Keratinocyte (primary cell): ENCODE measurements at regions not wholly inside any gene's neighbourhood (a gene's known extent, or its start where the extent isn't known, plus 50 kb on each side); places are given as distances from the start of the nearest gene placed in this dataset.
"Not testable (repeated sequence)": the region's sequence is repeated elsewhere in the genome, so short reads cannot be mapped to it uniquely, and the experiment has no call there.

ENCODE experiments used
- EZH2 ChIP-seq: IDR thresholded peaks from one replicate; pipeline ENCODE4 v1.6.1; 2012; ENCODE audit warnings: inconsistent platforms, mild to moderate bottlenecking, low read length, moderate library complexity
- TF ChIP-seq, protein P1 (sequence below), 3 experiments: IDR thresholded peaks in 1 of 3; conservative IDR thresholded peaks in 1 of 3; optimal IDR thresholded peaks in 1 of 3; 2 replicates in 2 of 3; 3 replicates in 1 of 3; pipeline versions ENCODE3 to v1.5.1; 2011; ENCODE audit warnings: low read length in 3 of 3, mild to moderate bottlenecking in 3 of 3, moderate library complexity in 2 of 3, control low read depth in 1 of 3, inconsistent platforms in 1 of 3; ENCODE audit not compliant: insufficient read depth in 2 of 3; ENCODE audit errors: extremely low read depth in 1 of 3

DNA sequence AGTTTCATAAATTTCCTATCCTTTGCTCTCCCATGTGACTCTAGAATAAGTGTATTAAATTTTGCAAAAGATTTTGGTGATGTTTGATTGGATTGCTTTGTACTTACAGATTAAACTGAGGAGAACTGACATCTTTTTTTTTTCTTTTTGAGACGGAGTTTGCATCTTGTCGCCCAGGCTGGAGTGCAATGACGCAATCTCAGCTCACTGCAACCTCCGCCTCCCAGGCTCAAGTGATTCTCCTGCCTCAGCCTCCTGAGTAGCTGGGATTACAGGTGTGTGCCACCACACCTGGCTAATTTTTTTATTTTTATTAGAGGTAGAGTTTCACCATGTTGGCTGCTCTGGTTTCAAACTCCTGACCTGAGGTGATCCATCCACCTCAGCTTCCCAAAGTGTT lies 121.4 kb upstream of the LARP1 start:
- not testable (repeated sequence) for TF ChIP-seq EZH2
- TF ChIP-seq, protein P1, sequence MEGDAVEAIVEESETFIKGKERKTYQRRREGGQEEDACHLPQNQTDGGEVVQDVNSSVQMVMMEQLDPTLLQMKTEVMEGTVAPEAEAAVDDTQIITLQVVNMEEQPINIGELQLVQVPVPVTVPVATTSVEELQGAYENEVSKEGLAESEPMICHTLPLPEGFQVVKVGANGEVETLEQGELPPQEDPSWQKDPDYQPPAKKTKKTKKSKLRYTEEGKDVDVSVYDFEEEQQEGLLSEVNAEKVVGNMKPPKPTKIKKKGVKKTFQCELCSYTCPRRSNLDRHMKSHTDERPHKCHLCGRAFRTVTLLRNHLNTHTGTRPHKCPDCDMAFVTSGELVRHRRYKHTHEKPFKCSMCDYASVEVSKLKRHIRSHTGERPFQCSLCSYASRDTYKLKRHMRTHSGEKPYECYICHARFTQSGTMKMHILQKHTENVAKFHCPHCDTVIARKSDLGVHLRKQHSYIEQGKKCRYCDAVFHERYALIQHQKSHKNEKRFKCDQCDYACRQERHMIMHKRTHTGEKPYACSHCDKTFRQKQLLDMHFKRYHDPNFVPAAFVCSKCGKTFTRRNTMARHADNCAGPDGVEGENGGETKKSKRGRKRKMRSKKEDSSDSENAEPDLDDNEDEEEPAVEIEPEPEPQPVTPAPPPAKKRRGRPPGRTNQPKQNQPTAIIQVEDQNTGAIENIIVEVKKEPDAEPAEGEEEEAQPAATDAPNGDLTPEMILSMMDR (optimal IDR thresholded peaks at IDR 0.05 in 1 of 3, IDR thresholded peaks at IDR 0.05 in 1 of 3, conservative IDR thresholded peaks at IDR 0.05 in 1 of 3; ENCODE audit: extremely low read depth in 1 of 3, insufficient read depth in 2 of 3, low read length in 3 of 3) = not testable (repeated sequence)
